ENCODE measurements at regions not wholly inside any gene's neighbourhood (a gene's known extent, or its start where the extent isn't known, plus 50 kb on each side); places are given as distances from the start of the nearest gene placed in this dataset.
"Not testable (repeated sequence)": the region's sequence is repeated elsewhere in the genome, so short reads cannot be mapped to it uniquely, and the experiment has no call there.

DNA sequence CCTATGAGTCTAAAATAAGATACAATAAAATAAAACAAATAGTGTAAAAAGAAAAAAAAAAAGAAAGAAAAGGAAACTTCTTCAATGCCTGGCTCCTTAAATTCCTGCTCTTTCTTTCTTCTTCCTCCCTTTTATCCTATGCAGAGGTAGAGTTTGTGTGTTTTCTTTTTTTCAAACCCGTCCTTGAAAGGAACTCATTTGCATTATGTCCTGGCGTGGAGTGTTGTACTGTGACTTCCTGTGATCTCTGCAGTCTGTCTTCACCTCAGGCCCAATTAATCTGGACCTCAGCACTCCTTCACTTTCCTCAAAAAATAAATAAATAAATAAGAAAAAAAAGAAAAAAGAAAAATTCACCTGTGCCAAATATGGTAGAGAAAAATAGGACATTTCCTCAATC is 541.9 kb upstream of the SPTLC3 start:
- DNase-seq (ENCODE audit: low spot score) = no peak

DNA sequence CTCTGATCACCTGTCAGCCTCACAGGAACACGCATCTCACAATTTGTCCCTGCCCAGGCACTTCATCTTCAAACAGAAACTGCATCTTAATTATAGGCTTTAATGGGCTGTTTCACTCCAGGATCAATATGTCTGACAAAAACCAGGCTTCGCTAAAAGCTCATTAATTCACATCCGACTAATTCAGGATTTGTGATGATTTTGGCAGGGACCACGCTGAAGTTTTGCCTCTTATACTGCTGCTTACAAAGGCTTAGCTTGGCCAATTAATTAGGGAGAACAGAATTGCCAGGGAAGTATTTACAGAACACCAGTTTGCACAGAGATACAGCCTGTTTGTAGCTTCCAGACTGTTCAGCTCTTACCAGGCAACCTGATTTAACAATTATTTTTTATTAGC is 541.0 kb upstream of the SPTLC3 start:
- no peak for DNase-seq (ENCODE audit: low spot score)

DNA sequence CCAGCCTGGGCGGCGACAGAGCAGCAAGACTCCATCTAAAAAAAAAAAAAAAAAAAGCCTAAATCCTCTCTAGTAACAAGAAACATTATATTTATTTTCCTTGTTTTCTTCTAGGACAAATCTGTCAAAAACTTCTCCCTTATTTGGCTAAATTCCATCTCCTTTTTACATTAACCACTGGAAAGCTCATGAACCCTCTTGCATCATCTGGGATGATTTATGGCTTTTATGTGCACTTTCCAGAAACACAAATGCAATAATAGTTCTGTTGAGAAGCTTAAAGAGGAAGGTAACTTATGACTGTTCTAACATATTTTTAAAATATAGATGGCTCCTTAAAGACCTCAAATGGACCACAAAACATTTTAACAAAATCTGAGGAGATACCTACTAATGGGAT is 526.1 kb upstream of the SPTLC3 start:
- DNase-seq (ENCODE audit: low spot score) = no peak

DNA sequence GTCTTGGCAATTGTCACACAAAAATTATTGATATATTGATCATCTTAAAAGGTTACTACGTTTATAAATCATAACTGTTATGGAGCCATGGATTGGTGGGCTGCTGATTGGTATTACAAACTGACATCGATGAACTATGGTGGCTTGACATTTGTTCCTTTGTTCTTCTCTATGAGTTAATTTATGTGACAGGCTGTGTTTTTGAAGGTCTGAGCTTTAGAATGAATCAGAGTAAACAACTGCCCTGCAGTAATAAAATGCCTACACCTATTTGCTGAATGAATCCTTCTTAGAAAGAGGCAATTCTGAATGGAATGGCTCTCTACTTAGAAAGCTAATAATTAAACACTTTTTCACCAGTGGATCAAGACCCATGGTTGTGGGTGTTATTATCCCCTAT is 506.3 kb upstream of the SPTLC3 start:
- DNase-seq (ENCODE audit: low spot score) = no peak

DNA sequence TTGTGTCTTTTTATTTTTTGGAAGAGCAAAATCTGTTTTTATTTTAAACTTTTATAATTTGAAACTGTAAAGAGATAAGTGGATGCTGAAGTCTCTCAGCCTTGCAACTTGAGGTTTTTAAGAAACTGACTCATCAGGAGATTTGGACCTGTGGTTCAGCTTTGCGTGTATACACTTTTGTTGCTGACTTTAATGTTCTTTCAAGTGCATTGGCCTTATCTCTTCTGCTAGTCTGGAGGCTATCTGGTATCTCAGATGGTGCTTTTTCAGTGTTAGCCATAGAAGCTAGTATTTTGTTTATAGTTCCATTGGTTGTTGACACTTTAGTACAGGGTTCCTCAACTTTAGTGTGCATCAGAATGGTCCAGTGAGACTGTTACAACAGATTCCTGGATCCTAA is 504.0 kb upstream of the SPTLC3 start:
- DNase-seq (ENCODE audit: low spot score) = no peak

DNA sequence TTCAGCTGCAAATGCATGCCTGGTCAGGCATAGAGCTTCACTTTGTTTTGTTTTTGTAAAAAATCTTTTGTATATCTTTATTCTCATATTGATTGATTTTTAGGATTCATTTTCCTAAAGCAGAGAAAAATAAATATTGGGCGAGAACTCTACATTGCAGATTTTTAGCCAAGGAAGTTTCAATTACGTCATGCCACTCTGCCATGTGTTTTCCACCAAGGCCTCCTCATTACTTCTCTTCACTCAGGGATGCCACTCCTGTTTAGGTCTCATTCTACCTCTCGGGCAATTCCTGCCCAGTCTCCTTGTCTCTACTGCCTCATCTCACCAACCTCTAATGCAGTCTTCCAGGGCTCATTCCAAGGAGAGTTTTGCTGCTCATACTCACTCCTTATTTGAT is 497.3 kb upstream of the SPTLC3 start:
- no peak for DNase-seq (ENCODE audit: low spot score)

DNA sequence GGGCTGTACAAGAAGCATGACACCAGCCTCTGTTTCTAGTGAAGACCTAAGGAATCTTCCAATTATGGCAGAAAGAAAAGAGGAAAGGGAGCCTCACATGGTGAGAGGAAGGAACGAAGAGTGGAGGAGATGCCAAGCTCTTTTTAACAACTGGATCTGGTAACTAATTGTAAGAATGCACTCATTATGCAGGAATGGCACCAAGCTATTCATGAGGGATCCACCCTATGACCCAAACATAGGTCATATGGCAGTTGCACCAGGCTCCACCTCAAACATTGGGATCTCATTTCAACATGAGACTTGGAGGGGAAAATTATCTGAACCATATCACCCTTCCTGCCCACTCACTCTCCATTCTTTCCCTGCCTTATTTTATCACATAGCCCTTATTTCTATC is 496.0 kb upstream of the SPTLC3 start:
- no peak for DNase-seq (ENCODE audit: low spot score)

DNA sequence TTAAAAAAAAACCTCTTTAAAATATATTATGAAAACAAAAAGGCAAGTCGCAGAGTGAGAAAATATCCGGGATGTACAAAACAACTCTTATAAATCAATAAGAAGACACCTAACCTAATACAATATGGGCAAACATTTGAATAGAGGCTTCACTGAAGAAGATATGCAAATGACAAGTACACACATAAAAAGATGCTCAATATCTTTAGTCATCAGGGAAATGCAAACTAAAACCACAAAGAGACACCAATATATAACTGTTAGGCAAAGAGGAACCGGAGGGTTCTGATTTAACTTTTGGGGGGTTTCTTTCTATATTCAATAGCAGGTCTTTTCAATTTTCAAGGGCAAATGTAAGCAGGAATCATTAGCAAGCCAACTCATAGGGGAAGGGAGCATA is 480.7 kb upstream of the SPTLC3 start:
- DNase-seq (ENCODE audit: low spot score) = no peak

DNA sequence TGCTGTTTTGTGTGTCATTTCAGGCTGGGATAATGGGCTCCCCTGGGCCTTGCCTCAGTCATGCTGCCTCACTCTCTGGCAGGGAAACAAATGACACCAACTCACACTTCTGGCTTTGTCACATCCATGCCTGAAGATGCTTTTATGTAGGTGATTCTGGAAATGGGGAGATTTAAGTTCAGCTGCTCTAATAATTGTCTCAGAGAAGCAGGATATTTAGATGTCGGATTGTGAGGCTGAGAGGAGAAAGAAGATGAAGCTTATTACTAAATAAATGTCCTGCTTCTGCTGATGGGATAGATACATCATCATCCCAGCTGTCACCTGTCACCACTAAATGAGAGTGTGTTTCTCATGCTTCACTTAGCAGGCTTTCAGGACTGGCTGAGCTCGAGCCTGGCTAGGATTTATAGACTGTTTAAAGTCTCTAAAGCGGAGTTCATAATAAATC is 480.2 kb upstream of the SPTLC3 start:
- no peak for DNase-seq (ENCODE audit: low spot score)

DNA sequence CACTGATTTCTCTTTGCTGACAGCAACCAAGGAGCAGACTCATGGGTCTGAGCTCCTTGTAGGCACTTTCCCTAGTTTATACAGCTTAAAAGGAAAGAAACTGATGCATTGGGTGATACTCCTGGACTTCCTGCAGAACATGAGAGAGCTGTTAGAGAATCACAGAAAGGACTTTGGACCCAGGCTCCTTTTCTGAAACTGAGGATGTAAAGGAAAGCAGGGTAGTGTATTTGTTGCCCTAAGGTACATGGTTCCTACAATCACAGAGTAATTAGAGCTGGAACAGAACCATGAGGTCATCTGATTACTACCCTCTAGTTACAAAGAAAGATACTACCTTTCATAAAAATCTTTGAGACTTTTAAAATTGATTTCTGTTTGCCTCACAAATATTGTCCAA is 477.1 kb upstream of the SPTLC3 start:
- DNase-seq (ENCODE audit: low spot score) = no peak

DNA sequence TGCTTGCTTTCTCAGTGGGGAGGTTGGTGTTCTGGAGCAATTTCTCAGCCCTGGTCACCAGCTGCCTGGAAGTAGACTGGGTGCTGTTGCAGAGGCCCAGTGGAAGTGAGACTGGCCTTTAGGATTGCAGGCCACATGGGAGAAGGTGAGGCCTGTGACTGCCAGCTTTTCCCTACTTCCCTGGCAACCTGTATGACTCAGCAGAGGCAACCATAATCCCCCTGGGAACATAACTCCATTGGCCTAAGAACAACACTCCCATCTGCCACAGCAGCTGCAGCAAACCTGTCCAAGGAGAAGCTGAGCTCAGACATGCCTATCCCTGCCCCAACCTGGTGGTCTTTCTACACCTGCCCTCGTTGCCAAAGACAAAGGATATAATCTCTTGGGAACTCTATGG is 473.5 kb upstream of the SPTLC3 start:
- no peak for DNase-seq (ENCODE audit: low spot score)

DNA sequence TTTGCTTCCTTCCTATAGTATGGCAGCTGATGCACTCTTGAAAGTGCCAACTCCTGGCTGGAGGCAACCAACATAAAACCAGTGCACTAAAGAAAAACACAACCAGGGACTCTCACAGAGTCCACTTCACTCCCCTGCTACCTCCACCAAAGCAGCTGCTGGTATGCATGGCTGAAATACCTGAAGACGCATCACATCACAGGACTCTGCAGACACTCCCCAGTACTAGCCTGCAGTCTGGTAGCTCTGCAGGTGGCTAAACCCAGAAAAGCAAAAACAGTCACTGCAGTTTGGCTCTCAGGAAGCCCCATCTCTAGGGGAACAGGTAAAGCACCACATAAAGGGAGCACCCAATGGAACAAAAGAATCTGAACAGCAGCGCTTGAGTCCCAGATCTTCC is 473.0 kb upstream of the SPTLC3 start:
- no peak for DNase-seq (ENCODE audit: low spot score)

DNA sequence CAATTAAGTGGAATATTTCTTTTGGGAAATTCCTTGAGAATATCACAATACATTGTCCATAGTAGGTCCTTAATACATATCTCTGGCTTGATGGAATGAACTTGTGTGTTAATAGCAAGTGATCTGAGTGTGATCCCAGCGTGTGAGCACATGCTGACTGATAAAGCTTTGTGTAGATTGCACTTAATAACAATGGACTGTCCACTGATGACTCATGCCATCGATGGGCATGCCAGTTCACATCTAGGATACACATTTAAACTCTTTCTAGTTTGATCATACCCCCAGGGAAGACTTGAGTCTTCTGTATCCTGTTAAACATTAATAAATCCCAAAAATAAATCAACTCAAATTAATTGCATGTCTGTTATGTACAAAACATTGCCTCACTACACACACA is 454.3 kb upstream of the SPTLC3 start:
- no peak for DNase-seq (ENCODE audit: low spot score)

DNA sequence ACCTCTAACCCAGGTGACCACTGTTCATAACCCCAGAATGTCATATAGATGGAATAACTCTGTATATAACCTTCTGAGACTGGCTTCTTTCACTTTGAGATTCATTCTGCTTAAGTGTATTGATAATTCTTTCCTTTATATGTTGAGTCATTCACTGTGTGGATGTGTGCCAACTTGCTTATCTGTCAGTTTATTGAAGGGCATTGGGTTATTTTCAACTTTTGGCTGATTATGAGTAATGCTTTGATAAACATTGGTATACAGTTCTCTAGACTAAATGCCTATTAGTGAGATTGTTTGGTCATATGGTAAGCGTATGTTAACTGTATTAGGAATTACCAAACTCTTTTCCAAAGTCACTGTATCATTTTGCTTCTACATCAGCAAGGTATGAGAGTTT is 453.4 kb upstream of the SPTLC3 start:
- DNase-seq (ENCODE audit: low spot score) = no peak

DNA sequence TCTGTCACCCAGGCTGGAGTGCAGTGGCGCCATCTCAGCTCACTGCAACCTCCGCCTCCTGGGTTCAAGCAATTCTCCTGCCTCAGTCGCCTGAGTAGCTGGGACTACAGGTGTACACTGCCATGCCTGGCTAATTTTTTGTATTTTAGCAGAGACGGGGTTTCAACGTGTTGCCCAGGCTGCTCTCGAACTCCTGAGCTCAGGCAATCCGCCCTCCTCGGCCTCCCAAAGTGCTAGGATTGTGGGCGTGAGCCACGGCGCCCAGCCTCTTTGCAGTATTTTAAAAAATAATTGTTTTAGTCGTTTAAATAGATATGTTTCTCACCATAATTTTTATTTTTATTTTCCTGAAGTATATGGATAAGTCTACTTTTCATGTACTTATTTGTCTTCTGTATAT is 452.9 kb upstream of the SPTLC3 start:
- DNase-seq (ENCODE audit: low spot score) = not testable (repeated sequence)

DNA sequence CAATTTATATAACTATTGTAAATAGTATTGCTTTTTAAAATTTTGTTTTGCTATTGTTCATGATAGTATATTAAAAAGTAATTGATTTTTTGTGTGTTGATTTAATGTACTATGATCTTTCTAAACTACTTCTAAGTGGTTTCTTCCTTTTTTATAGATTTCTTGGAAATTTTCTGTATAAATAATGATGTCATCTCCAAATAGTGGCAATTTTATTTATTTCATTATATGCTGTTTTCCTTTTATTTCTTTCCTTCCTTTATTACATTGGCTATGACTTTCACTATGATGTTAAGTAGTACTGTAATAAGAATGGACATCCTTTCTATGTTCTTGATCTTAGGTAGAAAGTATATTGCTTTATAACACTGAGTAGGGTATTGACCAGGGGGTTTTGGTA is 451.5 kb upstream of the SPTLC3 start:
- no peak for DNase-seq (ENCODE audit: low spot score)

DNA sequence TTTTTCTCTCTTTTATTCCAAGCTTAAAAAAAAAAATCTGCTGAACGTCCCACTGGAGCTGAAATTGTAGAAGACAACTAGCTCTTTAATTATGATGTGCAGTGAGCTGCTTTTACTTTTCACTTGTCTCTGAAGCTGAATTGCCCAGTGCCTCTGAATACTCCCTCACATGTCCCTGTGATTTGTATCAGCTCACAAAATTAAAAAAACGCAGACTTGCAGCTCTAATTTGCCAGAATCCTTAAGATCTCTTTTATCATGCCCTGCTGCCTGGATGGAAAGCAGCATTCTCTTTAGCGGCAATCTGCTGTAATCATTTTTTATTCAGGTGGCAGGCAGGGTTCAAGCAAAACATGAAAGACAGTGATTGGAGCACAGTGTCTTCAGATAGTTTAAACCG is 443.8 kb upstream of the SPTLC3 start:
- DNase-seq (ENCODE audit: low spot score) = no peak

DNA sequence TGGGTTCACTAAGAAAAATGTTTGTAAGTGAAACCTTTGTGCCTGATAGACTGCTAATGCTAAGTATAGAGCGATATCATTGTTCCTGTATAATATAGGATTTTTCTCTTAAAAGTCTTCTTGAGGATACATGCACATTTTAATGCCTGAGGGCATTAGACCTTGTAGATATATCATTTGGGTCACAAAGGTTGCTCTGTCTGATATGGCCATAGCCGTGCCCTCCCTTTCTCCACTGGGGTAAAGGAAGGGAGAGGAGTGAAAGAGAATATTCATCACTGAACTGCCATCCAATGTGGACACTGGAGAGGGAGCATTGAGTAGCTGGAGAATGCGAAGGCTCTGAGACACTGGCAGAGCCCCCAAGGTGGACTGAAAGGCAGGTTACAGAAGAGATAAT is 442.2 kb upstream of the SPTLC3 start:
- no peak for DNase-seq (ENCODE audit: low spot score)

DNA sequence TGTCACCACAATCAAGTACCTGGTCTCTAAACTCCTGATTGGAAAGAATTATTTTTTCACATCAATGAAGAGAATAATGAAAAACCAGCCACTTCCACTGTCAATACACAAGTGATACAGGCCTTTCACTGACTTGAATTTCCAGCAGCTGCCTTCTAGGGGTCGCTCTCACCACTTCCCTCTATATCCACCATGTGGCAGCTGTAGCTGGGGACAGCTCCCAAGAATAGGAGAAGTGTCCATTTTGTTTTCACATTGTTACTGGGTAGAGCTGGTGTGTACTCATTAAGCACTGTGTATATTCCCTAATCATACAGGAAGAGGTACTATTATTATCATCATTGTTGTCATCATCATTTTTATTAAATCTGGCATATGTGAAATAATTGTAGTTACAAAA is 438.4 kb upstream of the SPTLC3 start:
- no peak for DNase-seq (ENCODE audit: low spot score)

DNA sequence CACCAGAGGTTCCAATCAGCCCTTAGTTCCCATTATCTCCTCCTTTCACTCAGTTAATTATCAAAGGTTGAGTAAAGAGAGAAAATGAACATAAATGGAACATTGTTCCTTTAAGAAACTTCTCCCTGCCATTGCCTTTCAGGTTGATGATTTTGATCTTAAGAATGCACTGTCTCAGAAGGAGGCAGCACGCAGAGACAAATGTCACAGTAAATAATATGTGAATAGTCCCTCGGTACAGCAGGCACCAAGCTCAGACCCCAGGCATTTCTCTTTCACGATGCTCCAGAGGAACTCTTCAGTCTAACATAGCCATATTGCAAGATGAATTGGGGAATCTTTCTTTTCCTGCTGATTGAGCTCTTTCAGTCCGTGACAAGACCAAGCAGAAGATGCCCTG is 435.3 kb upstream of the SPTLC3 start:
- no peak for DNase-seq (ENCODE audit: low spot score)

DNA sequence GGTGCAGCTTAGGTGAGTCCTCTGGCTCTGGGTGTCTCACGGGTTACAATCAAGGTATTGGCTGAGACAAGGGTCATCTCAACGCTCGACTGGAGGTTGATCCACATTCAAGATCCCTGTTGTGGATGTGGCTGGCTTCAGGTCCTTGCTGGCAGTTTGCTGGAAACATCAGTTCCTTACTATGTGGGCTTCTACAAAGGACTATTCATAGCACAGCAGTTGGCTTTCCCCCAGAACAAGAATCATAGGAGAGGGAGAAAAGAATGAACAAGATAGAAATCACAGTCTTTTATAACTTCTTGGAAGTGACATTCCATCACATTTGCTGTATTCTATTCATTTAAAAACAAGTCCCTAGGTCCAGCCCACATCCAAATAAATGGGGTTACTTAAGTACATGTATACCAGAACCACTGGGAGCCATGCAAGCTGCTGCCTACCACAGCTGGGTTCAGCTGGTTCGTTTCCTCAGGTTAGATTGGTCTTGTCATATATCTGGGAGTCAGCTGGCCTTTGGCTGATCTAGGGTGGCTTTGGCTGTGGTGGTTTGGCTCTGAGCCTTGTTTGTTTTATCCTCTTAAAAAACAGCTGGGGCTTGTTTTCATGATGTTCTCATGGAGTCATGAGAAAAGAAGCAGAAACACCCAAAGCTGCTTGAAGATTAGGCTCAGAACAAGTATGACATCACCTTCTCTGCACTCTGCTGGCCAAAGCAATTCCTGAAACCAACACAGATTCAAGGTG is 433.2 kb upstream of the SPTLC3 start:
- no peak for DNase-seq (ENCODE audit: low spot score)

DNA sequence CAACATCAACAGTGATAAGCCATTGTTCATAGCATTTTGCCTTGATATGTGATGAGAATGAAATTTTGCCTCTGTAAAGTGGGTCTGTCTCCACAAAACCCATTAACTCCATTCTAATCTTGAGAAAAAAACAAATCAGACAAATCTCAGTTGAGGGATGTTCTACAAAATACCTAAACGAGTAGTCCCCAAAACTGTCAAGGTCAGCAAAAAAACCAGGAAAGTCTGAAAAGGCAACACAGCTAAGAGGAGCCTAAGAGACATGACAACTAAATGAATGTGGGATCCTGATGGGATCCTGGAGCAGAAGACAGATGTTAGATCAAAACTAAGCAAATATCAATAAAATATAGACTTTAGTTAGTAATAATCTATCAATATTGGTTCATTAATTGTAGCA is 431.6 kb upstream of the SPTLC3 start:
- DNase-seq (ENCODE audit: low spot score) = no peak

DNA sequence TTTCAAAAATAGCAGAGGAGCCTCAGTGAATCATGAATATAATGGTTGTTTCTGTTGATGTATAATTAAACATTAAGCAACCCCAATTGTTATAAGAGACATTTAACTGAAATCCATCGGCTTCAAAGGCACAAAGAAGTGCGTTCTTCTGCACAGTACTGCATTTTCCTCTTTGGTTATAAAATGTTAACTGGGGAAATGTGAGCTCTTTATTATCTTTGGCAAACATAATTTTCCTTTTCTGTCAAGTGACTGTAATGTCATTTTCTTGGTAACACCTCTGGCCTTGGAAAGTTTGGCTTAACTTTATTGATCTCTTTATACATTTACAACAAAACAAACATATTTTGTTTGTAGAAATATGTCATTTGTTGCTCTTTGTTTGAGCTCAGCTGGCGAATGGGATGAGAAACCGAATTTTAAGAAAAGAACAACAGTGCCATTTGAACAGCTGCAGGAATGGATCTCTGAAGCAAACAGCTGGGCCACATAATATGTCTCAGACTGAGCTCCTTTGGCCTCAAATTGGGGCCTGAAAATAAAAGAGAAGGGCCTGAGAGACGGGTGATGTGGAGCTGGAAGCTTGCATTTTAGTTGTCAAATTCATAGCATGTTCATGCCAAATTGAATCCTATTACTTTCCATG is 427.0 kb upstream of the SPTLC3 start:
- DNase-seq (ENCODE audit: low spot score) = no peak

DNA sequence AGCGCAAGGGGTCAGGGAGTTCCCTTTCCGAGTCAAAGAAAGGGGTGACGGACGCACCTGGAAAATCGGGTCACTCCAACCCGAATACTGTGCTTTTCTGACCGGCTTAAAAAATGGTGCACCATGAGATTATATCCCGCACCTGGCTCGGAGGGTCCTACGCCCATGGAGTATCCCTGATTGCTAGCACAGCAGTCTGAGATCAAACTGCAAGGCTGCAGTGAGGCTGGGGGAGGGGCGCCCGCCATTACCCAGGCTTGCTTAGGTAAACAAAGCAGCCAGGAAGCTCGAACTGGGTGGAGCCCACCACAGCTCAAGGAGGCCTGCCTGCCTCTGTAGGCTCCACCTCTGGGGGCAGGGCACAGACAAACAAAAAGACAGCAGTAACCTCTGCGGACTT is 426.1 kb upstream of the SPTLC3 start:
- DNase-seq (ENCODE audit: low spot score) = not testable (repeated sequence)

All from hematopoietic multipotent progenitor cell treated with erythropoietin and hydrocortisone succinate and interleukin-3 and kit ligand, for 15 days (in vitro differentiated cells).